Dedifferentiated amniotic fluid mesenchymal stem cell (primary cell): ENCODE measurements at regions not wholly inside any gene's neighbourhood (a gene's known extent, or its start where the extent isn't known, plus 50 kb on each side); places are given as distances from the start of the nearest gene placed in this dataset.
A peak's percentile ranks its signal among the peaks of the same experiment; 100 is the strongest.

Experiments
- DNase-seq: peaks from one replicate; pipeline ENCODE4 v3.0.0-alpha.2; 2016; ENCODE audit errors: extremely low spot score

DNA sequence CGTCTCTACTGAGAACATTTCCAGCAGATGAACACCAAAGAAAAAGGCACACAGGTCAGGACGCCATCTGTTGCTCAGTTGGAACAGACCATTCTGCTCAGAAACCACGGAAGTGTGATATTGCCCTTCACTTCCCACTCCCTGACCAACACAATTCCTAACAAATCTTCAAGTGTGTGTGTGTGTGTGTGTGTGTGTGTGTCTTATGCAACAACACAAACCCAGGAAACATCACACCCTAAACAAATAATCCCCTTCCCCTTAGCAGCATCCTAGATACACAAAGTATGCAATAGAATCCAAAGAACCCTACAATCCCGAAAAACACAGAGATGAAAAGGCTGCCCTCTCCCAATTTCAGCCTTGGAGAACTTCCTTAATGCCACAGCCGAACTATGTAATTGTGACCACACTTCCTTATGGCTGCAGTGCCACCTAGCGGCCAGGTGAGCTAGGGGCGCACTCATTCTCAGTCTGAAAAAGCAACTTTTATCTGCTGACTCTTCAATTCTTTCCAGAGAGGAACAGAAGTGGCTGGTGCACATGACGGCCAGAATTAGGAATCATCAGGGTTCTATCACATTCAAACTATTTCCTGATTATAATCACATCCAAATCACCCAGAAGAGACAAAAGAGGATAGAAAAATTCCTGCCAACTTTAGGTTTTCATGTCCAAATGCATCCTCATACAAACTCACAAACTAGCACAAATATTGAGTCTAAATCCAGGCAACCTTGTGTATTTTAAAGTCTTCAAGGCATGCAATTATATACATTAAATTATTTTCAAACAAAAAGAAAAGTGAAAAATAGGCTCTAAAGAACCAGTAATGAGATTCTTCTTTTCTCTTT lies 164.9 kb downstream of the DHX15 start:
- peak; percentile 24 for DNase-seq

DNA sequence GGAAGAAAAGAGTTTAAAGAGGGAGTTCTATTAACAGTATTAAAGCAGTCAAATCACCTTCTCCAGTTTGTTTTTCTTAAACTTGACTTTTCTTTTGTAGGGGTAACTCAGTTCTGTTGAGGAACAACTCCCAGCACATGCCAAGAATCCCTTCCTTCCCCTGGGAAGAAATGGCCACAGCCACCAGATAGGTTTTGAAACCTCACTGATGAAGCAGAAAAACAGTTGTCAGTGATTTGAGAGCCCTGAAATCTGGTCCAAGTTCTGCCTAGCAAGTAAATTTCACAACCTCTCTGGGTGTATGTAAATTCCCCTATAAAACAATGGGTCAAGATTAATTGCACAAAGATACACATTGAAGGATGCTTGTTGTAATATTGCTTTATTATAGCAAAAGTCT lies 167.1 kb downstream of the DHX15 start:
- no peak for DNase-seq

DNA sequence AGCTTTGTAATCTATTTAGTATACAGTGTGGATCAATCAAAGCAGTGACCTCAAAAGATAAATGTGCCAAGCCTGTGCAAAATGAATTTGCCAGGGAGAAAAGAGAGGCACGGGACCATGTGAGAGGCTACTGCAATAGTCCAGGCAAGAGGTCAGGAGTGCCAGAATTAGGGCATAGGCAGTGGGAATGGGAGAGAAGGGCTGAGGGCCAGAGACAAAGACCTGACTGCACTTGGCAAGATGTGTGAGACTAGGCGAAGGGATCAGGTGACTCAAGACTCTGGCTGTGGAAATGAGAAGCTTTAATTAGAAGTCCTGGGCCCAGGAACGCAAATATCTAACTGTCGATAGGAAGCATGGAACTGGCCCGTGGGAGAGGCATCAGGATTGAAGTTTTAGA lies 168.1 kb downstream of the DHX15 start:
- no peak for DNase-seq

DNA sequence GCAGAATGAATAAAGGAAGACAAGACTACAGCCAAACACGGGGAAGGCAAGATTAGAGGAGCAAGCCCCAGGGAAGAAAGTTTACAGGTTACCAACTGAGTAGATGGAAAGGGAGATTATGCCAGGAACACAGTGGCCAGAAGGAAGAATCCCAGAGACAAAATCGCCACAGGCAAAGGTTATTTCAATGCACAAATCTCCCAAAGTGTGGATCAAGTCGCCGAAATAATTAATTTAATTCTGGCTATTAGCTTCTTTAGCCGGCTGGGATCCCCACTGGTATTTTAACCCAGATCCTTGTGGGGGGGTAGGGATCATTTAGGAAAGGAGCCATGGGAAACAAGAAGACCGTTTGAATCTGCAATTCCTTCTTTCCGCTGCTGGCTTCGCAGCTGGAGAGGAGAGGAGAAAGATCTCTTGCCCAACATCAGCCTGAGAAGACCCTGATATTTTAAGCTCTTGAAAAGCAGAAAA lies 171.0 kb downstream of the DHX15 start:
- no peak for DNase-seq

DNA sequence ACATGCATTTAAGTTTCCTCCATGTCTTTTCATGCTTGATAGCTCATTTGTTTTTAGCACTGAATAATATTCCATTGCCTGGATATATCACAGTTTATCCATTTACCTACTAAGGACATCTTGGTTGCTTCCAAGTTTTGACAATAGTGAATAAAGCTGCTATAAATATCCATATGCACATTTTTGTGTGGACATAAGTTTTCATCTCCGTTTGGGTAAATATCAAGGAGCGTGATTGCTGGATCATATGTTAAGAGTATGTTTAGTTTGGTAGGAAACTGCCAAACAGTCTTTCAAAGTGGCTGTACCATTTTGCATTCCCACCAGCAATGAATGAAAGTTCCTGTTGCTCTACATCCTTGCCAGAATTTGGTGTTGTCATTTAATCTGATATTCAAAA lies 172.5 kb downstream of the DHX15 start:
- DNase-seq = no peak

DNA sequence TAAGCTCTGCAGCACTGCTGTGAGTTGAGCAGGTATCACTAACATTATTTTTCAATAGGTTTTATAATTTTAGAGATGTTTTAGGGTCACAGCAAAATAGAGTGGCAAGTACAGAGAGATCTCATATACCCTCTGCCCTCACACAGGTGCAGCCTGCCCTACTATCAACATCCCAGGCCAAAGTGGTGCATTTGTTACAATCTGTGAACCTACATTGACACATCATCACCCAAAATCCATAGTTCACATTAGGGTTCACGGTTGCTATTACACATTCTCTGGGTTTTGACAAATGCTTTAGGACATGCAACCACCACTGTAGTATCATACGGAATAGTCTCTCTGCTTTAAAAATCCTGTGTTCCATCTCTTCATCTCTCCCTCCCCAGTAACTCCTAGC lies 173.1 kb downstream of the DHX15 start:
- no peak for DNase-seq

DNA sequence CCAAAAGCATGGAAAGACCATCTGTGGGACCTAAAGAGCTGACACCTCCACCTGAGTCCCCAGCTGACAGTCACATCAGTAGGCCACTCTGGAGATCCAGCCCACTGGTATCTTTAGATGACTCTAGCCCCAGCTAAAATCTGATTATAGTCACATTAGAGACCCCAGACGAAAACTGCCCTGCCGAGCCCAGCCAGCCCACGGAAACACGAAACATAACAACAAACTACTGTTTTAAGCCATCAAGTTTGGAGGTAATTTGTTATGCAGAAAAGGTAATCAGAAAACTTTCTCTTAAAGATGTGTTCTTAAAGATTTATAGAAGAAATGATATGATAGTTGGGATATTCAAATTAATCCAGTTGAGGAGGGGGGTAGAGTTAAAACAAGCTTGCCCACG lies 175.7 kb downstream of the DHX15 start:
- DNase-seq = no peak

DNA sequence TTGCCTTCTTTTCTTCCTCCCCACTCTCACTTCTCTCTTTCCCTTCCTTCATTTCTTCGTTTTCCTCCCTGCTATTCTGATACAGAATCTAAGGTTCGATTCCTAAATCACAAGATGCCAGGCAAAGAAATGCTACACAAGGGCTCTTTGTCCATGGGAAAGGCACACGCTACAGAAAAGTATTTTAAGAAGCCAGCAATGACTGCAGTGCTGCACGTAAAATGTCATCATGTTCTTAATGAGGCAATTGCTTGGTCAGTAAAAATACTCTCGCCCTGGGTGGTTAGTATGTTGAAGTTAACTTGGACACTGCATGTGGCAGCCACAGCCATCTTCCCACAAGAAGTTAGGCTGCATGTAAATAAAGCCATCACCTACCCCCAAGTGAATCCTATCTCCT lies 178.4 kb downstream of the DHX15 start:
- DNase-seq = no peak

DNA sequence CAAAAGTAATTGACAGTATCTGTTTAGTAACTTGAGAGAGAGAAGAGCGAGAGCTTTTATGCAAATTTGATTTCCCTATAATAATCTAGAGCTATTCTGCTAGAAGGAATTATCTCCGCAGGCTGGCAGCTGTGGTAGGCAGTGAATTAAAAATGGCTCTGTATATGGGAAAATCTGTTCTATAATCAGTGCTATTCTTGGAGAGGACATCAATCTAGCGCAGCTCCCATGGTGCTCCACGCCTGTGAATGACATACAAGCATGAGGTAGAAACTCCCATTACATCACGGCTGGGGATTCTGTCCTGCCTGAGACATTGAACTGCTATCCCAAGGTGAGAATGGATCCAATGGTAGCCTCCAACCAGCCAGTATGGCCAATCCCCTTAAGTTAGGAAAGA lies 179.0 kb downstream of the DHX15 start:
- DNase-seq = no peak

DNA sequence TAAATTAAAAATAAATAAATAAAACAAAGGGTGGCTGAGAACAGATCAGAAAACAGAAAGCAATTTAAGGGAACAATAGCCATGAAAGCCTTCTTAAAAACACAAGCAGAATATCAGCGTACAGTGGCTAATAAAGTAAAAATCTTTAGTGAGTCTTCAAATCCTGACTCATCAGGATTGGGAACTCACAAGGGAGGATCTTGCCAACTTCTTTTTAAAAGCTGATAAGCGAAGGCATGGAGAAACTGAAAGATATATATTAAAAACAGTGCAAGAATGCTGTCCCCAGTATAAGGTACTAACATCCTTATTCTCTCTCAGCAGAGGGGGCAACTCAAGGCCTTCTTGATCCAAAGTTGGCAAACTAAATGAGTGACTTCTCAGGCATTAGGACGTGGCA lies 180.1 kb downstream of the DHX15 start:
- no peak for DNase-seq

DNA sequence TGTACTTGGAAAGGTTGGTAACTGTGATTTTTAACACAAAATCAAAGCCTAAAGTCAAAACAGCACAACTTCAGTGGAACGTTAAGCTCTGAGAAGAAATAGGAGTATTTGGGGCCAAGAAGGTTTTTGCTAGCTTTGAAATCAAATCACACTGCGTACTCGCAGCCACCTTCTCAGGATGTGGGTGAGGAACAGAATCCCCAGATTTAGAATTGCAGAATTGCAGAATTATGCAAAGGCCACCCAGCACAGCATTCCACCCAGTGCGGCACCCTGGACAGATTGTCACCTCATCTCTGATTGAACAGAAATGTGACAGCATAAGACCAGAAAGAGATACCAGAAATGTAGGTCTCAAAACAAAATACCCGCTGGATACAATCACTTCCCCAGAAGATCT lies 181.1 kb downstream of the DHX15 start:
- DNase-seq = no peak

DNA sequence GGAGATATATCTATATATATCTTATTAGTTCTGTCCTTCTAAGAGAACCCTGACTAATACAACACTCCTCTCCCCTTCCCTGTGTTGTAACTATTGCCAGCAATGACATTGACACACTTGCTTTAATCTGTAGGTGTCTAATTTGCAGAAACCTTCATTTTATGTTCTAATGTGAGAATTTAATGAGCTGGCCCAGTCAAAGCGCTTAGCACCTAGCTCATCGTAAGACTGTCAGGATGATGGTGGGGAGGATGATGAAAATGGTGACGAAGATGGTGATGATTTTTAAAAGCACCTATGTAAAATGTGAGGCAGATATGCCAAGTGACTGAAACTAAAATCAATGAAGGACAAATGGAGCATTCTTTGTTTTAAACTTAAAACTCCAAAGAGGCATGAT lies 183.8 kb downstream of the DHX15 start:
- no peak for DNase-seq

DNA sequence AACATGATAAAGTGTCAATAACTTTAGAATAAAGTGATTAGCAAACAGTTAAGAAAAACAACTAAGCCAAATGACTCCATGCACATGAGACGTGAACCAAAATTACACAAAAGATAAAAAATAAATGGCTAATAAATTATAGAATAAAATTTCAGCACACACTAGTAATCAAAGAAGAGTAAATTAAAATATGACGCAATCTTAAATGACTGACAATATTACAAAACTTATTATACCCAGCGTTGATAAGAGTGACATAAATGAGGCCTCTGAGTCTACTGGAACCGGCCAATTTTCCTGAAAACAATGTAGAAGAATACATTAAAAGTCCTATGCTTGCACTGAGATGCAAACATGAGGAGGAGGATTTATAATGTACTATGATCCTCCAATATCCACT lies 187.4 kb downstream of the DHX15 start:
- no peak for DNase-seq

DNA sequence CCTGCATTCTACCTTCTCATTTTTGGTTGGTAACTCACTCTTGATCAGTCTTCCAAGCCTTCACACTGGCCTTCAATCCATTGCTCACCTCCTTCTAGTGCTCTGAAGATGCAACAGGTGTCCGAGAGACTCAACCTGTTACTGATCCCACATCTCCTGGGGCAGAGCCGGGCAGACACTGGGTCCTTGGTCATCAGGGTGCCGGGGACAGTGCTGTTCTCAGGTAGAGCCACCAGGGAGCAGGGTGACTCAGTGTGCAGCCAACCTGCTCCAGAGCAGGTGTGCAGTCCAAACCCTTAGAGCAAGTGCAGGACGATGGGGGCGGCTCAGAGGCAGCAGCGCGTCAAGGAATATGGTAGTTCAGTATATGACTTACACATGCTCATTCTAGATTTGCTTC lies 188.4 kb downstream of the DHX15 start:
- no peak for DNase-seq

DNA sequence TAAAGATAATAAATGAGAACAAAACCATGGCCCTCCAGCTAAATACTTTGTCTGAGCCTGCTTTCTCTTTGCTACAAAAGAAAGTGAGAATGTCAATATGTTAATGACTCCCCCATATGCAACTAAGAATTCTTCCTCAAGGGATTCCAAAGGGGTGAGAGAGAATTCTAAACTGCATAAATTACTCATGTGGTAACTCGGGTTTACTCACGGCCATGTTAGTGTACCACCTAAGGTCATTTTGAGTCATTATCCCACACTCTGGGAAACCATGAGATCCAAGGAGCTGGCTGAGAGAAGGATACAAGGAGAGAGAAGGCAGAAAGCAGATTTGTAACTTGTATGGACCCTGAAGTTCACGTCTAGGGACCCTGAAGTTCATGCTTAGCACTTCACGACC lies 190.3 kb downstream of the DHX15 start:
- DNase-seq = no peak

DNA sequence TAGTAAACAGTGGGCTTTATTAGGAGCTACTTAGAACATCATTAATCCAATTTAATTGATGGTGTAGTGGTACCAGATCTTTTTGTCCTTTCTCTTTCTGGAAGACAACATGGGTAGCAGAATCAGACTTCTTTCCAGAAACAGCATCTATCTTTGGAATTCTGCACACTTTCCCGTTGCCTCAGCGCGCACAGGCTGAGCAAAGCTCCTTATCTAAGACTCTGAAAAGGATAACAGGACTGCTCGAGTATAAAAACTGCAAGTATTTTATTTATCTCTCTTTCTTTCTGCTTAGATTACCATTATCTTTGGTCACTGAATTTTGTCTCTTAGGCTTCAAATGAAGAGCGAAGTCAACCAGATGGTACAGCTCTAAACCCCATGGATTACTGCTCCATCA lies 191.7 kb downstream of the DHX15 start:
- no peak for DNase-seq

DNA sequence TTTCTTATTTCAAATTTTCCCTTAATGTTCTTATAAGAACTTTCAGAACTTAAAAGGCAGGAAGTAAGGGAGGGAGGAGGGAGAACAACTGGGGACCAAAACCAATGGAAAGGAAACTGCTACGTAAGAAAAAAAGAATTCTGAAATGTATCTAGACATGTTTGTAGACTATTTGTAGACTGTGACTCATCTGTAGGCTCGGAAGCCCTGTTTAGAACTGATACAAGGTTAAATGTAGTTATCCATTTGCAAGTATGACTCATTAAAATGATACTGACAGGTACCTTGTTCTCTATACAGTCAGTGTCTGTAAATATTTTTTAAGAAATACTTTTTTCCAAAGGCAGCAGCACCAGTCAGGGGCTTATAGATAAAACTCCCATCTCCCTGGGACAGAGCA lies 202.0 kb downstream of the DHX15 start:
- no peak for DNase-seq

DNA sequence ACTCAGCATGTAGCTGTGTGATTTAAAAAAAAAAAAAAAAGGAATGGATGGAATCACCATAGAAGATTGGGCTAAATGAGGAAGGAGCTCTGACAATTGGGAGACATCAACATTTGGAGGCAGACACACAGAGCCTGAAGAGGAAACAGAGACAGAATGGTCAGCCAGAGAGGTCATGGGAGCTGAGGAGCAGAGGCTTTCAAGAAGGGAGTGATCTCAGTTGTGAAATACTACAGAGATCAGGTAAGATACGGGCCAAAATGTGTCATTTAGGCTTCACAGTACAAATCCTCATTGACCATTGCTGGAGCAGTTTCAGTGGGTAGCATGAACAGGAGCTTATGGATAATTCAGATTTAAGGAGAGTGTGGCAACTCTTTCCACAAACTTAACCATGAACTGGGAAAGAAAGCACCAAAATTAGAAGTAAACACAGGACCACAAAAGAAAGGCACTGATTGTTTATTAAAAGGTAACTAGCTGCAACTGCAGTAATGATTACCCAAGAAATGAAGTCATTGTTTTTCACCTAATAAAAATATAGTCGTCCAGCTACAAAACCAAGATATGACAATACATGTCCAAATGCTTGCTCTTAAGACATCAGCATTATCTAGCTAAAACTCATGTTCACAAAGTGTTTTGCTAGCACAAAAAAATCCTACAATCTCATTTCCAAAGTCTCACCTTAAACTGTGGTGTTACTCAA lies 203.2 kb downstream of the DHX15 start:
- no peak for DNase-seq

DNA sequence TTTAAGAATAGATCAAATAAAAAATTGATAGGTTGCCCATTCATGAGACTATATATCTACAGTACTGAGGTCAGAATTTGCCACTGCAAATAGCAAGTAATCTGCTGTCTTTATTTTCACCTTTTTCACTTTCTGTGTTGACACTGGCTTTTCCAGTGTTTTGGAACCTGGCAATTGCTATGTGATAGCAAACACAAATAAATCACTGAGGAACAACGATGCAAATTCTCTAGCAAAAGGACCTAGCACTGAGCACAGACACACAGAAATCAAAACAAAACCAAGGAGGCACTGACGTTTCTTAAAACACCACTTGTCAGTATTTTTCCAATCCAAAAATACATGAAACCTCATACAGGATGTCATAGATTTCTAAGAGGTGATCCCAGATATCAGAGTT lies 210.7 kb downstream of the DHX15 start:
- no peak for DNase-seq

DNA sequence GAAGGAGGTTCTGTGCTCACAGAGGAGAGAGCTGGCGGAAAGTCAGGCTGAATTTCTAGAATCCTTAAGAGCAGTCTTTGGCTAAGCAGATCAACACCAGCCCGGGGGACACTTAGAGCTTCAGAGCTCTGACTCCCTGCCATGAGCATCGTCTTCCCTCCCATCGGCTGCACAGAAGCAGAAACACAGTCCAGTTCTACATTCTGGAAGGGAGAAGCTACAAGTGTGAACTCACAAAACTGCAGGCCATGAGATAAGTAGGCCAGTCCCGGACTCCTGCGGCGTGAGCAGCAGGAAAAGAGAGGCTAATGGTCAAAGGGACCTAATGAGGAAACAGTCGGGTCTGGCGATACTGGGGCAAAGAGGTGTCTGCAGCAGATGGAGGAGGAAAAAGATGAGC lies 211.5 kb downstream of the DHX15 start:
- DNase-seq = no peak

DNA sequence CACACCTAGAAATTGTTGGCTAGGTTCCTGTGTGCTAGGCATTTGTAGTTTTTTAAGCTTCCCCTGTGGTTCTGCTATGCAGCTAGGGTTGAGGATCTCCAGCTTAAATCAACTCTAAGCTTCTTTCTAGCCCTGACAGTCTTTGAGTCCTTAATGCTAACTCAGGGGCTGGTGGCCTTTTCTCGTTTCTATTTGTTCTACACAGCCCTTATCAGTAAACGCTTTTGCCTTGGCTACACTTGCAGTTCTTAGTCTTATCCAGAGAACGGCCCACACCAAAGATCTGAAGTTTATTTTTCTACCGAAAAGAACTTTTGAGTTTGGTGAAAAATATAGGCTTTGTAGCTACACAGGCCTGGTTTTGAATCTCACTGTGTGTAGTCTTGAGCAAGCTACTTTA lies 212.0 kb downstream of the DHX15 start:
- DNase-seq = no peak

DNA sequence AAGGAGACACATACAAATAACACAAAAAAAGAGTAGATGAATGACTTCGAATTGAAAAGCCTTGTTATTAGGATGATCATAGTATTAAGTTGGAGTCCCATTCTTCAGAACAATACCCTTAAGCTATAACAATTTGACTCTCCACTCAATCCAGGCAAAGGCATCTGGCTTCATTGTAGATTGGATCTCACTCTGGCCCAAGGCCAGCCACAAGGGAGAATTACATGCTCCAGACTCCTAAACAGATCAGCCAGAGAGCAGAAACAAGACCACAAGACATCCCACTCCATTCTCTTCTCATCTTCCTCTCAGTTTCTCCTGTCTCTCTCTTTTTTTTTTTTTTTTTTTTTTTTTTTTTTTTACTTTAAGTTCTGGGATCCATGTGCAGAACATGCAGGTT lies 213.9 kb downstream of the DHX15 start:
- no peak for DNase-seq

DNA sequence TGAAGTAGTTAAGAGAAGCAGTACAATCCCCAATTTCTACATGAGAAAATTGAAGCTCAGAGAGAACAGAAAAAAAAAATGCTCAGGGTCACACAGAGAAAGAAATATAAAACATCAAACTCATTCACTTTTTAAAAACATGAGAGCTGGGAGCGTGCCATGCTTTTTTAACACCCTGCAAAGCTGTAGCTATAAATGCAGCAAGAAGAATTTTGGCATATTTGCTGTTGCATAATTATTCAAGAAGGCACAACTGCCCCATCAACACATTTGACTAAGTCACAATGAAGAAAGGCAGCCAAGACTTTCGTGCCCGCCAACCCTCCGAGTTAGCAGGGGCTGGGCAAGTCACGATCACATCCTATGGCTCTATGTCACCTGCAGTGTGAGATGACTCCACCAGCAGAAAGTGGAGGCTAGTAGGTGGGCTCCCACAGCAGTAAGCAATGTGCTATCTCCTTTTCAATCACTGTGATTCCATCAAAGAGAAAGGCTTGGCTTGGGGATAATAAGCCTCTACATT lies 214.8 kb downstream of the DHX15 start:
- DNase-seq = no peak
